Esophagus squamous epithelium (tissue), 5 donors: ENCODE measurements at regions not wholly inside any gene's neighbourhood (a gene's known extent, or its start where the extent isn't known, plus 50 kb on each side); places are given as distances from the start of the nearest gene placed in this dataset.

Source experiments
- DNase-seq: peaks from one replicate; lab custom pipeline; 2025; lab: John Stamatoyannopoulos, UW
- H3K27ac ChIP-seq, 4 donors: fragments of 200-600 bp; sonication (generic); one replicate each; pipeline ENCODE4 v1.5.1; 2016 to 2019; ENCODE audit warnings: mild to moderate bottlenecking in 1 of 4
- H3K27me3 ChIP-seq, 4 donors: fragments of 200-600 bp; sonication (generic); 1 replicate in 3 of 4; 2 replicates in 1 of 4; pipeline versions ENCODE4 v1.5.1 to v1.6.0; 2017 to 2021; ENCODE audit warnings: antibody characterized with exemption in 1 of 4
- H3K36me3 ChIP-seq, 3 donors: fragments of 200-600 bp; sonication (generic); one replicate each; pipeline ENCODE4 v1.5.1; 2016 to 2019
- H3K4me1 ChIP-seq, 3 donors: fragments of 200-600 bp; sonication (generic); one replicate each; pipeline ENCODE4 v1.5.1; 2017 to 2019
- H3K4me3 ChIP-seq, 4 donors: fragments of 200-600 bp; sonication (generic); 1 replicate in 3 of 4; 2 replicates in 1 of 4; pipeline ENCODE4 v1.5.1; 2016 to 2019; ENCODE audit warnings: mild to moderate bottlenecking in 2 of 4, moderate library complexity in 1 of 4
- H3K9me3 ChIP-seq, 3 donors: fragments of 200-600 bp; sonication (generic); one replicate each; pipeline ENCODE4 v1.5.1; 2016 to 2019
- CTCF ChIP-seq, 6 experiments: fragments of 450-650 bp in 4 of 6; fragments of 200-600 bp in 2 of 6; sonication (generic) in 2 of 6; IDR thresholded peaks; one replicate each; pipeline ENCODE4 v1.5.1; 2016 to 2019; ENCODE audit warnings: antibody characterized with exemption in 6 of 6, mild to moderate bottlenecking in 4 of 6, moderate library complexity in 4 of 6
- POLR2A ChIP-seq, 4 donors: fragments of 450-650 bp; IDR thresholded peaks; one replicate each; pipeline ENCODE4 v1.6.1; 2017; ENCODE audit warnings: antibody characterized with exemption in 4 of 4, mild to moderate bottlenecking in 4 of 4, moderate library complexity in 3 of 4
- WGBS, 2 donors: methylation state at CpG; one replicate each; pipeline ENCODE4 v1.1.5; 2018; 5-methylcytosine and 5-hydroxymethylcytosine counted together
- intact Hi-C: fragments of 100-400 bp; cut with DNase I; formaldehyde crosslinking; loops from one replicate; pipeline ENCODE4 v1.15.0; 2022
- donor health status: DM: yes; HTN: yes; CAD: no.

GRCh38 chr6:40321616-40322015, 265.5 kb downstream of the LRFN2 start:
- no peak overlapping the region for H3K27ac ChIP-seq
- WGBS, 2 donors, result 84% methylated on average over 7 of the region's 7 CpGs
- no peaks in the 10 kb centered on the region for H3K36me3 ChIP-seq
- H3K9me3 ChIP-seq, result no peaks in the 10 kb centered on the region
- H3K4me3 ChIP-seq, result no peak overlapping the region
- DNase-seq, result no peak
- intact Hi-C loops, result no loop called here
- TF ChIP-seq CTCF (IDR thresholded peaks at IDR 0.05) (no peak), POLR2A (IDR thresholded peaks at IDR 0.05) (no peak)
- peaks cover 0 to 10% (median 0%) of the 10 kb centered on the region in 3 donors for H3K4me1 ChIP-seq
- H3K27me3 ChIP-seq, result peaks cover 0 to 61% (median 0%) of the 10 kb centered on the region in 4 donors

- H3K4me1 ChIP-seq, result peaks cover 0 to 6% (median 0%) of the 10 kb centered on the region in 3 donors
- no peaks in the 10 kb centered on the region for H3K9me3 ChIP-seq
- DNase-seq, result no peak
- 58 to 72% methylated on average over 2 of the region's 2 CpGs for WGBS, 2 donors
- H3K27me3 ChIP-seq, result peaks cover 0 to 61% (median 0%) of the 10 kb centered on the region in 4 donors
- H3K4me3 ChIP-seq, result no peak overlapping the region
- intact Hi-C loops, result no loop called here
- H3K36me3 ChIP-seq, result no peaks in the 10 kb centered on the region
- TF ChIP-seq CTCF (IDR thresholded peaks at IDR 0.05) (no peak), POLR2A (IDR thresholded peaks at IDR 0.05) (no peak)
- no peak overlapping the region for H3K27ac ChIP-seq
These were observed 266.2 kb downstream of the LRFN2 start for GRCh38 chr6:40320947-40321346.

GRCh38 chr6:40320441-40320840, 266.7 kb downstream of the LRFN2 start:
- whole genome bisulfite sequencing, 2 donors, result 68 to 71% methylated on average over 3 of the region's 3 CpGs
- H3K27ac ChIP-seq, result no peak overlapping the region
- peaks cover 0 to 61% (median 0%) of the 10 kb centered on the region in 4 donors for H3K27me3 ChIP-seq
- no peak overlapping the region for H3K4me3 ChIP-seq
- H3K4me1 ChIP-seq, result peaks cover 0 to 4% (median 0%) of the 10 kb centered on the region in 3 donors
- no peaks in the 10 kb centered on the region for H3K36me3 ChIP-seq
- no peaks in the 10 kb centered on the region for H3K9me3 ChIP-seq
- TF ChIP-seq CTCF (IDR thresholded peaks at IDR 0.05), result no peak
- no peak for TF ChIP-seq POLR2A (IDR thresholded peaks at IDR 0.05)
- intact Hi-C loops, result no loop called here
- DNase-seq, result no peak

GRCh38 chr6:40319124-40319523, 268.0 kb downstream of the LRFN2 start:
- no peak overlapping the region for H3K4me3 ChIP-seq
- intact Hi-C loops, result no loop called here
- TF ChIP-seq POLR2A (IDR thresholded peaks at IDR 0.05), result no peak
- no peak for TF ChIP-seq CTCF (IDR thresholded peaks at IDR 0.05)
- H3K27me3 ChIP-seq, result peaks cover 0 to 59% (median 0%) of the 10 kb centered on the region in 4 donors
- DNase-seq, result no peak
- H3K4me1 ChIP-seq, result no peaks in the 10 kb centered on the region
- no peaks in the 10 kb centered on the region for H3K9me3 ChIP-seq
- H3K36me3 ChIP-seq, result no peaks in the 10 kb centered on the region
- no peak overlapping the region for H3K27ac ChIP-seq

GRCh38 chr6:40315060-40315459, 272.1 kb downstream of the LRFN2 start:
- Histone ChIP-seq H3K4me3 (no peak overlapping the region), H3K27me3 (peaks cover 0 to 44% (median 0%) of the 10 kb centered on the region in 4 donors), H3K9me3 (no peaks in the 10 kb centered on the region), H3K4me1 (peaks cover 0 to 5% (median 0%) of the 10 kb centered on the region in 3 donors), H3K36me3 (no peaks in the 10 kb centered on the region), H3K27ac (no peak overlapping the region)
- WGBS, 2 donors, result 79 to 88% methylated on average over 3 to 4 of the region's 5 CpGs
- intact Hi-C loops, result no loop called here
- no peak for DNase-seq
- TF ChIP-seq POLR2A (IDR thresholded peaks at IDR 0.05), result no peak
- TF ChIP-seq CTCF (IDR thresholded peaks at IDR 0.05), result no peak
